NCI-H1092 (cell line): ENCODE measurements at regions not wholly inside any gene's neighbourhood (a gene's known extent, or its start where the extent isn't known, plus 50 kb on each side); places are given as distances from the start of the nearest gene placed in this dataset.

Source experiments
- DNase-seq: peaks from one replicate; lab custom pipeline; 2025; lab: John Stamatoyannopoulos, UW

- DNase-seq, result no peak
Measured at GRCh38 chr10:14391342-14391741, 60.6 kb upstream of the FRMD4A start.

- DNase-seq, result no peak
Measured at GRCh38 chr10:14389981-14390590, 59.4 kb upstream of the FRMD4A start.

GRCh38 chr10:14385596-14386593 lies 55.2 kb upstream of the FRMD4A start:
- no peak for DNase-seq

GRCh38 chr10:14384915-14385314 lies 54.2 kb upstream of the FRMD4A start:
- DNase-seq, result no peak

GRCh38 chr10:14384116-14384730 lies 53.5 kb upstream of the FRMD4A start:
- DNase-seq, result no peak

GRCh38 chr10:14383266-14383665 lies 52.5 kb upstream of the FRMD4A start:
- DNase-seq, result no peak

- no peak for DNase-seq
Measured at GRCh38 chr10:14382531-14382930, 51.8 kb upstream of the FRMD4A start.

GRCh38 chr10:14382022-14382421 lies 51.3 kb upstream of the FRMD4A start:
- no peak for DNase-seq

GRCh38 chr10:14381475-14381874 lies 50.8 kb upstream of the FRMD4A start:
- no peak for DNase-seq

GRCh38 chr10:14380746-14381145 lies 50.0 kb upstream of the FRMD4A start:
- no peak for DNase-seq
